H9 (cell line): ENCODE measurements at regions not wholly inside any gene's neighbourhood (a gene's known extent, or its start where the extent isn't known, plus 50 kb on each side); places are given as distances from the start of the nearest gene placed in this dataset.
"Not testable (repeated sequence)": the region's sequence is repeated elsewhere in the genome, so short reads cannot be mapped to it uniquely, and the experiment has no call there.

Experiments used
- DNase-seq: peaks from one replicate; pipeline ENCODE4 v3.0.0-alpha.2; 2017
- H2AFZ ChIP-seq: one replicate; pipeline ENCODE4 v1.6.1; 2013; ENCODE audit warnings: mild to moderate bottlenecking, low read length, control low read depth, moderate library complexity
- H2AK5ac ChIP-seq: 2 replicates; pipeline ENCODE4 v1.6.1; 2013; ENCODE audit warnings: low read length, control low read depth, mixed read lengths; ENCODE audit not compliant: insufficient read length
- H2BK120ac ChIP-seq: one replicate; pipeline ENCODE4 v1.6.1; 2013; ENCODE audit warnings: low read depth, mild to moderate bottlenecking, low read length, control low read depth, inconsistent platforms; ENCODE audit not compliant: poor library complexity, severe bottlenecking
- H2BK12ac ChIP-seq: 2 replicates; pipeline ENCODE4 v1.6.1; 2013; ENCODE audit warnings: low read length, control low read depth, mixed read lengths, low read depth; ENCODE audit not compliant: insufficient read length
- H2BK15ac ChIP-seq: 2 replicates; pipeline ENCODE4 v1.6.1; 2013; ENCODE audit warnings: low read depth, low read length, control low read depth
- H2BK20ac ChIP-seq: one replicate; pipeline ENCODE4 v1.6.1; 2013; ENCODE audit warnings: low read depth, mild to moderate bottlenecking, low read length, control low read depth, inconsistent platforms; ENCODE audit not compliant: poor library complexity, severe bottlenecking
- H2BK5ac ChIP-seq: 2 replicates; pipeline ENCODE4 v1.6.1; 2013; ENCODE audit warnings: low read length, control low read depth, mixed read lengths; ENCODE audit not compliant: insufficient read length
- H3K14ac ChIP-seq: 2 replicates; pipeline ENCODE4 v1.6.1; 2013; ENCODE audit warnings: low read length, control low read depth; ENCODE audit not compliant: insufficient read depth
- H3K18ac ChIP-seq: 2 replicates; pipeline ENCODE4 v1.6.1; 2013; ENCODE audit warnings: low read depth, mild to moderate bottlenecking, mixed read lengths, low read length, control low read depth; ENCODE audit not compliant: insufficient read length
- H3K23ac ChIP-seq: 2 replicates; pipeline ENCODE4 v1.6.1; 2013; ENCODE audit warnings: low read length, control low read depth, mixed read lengths, low read depth; ENCODE audit not compliant: insufficient read length
- H3K23me2 ChIP-seq: 2 replicates; pipeline ENCODE4 v1.6.1; 2013; ENCODE audit warnings: low read depth, mild to moderate bottlenecking, mixed read lengths, low read length, control low read depth; ENCODE audit not compliant: insufficient read length, poor library complexity, severe bottlenecking
- H3K27ac ChIP-seq: 2 replicates; pipeline ENCODE4 v1.5.1; 2013; ENCODE audit warnings: low read length, control low read depth, mixed read lengths, low read depth; ENCODE audit not compliant: insufficient read length
- H3K27me3 ChIP-seq: 2 replicates; pipeline ENCODE4 v1.6.1; 2013; ENCODE audit warnings: low read length, control low read depth, inconsistent platforms; ENCODE audit not compliant: insufficient read depth
- H3K4ac ChIP-seq: 2 replicates; pipeline ENCODE4 v1.6.1; 2013; ENCODE audit warnings: low read depth, mild to moderate bottlenecking, control low read depth, inconsistent platforms, low read length, moderate library complexity
- H3K4me1 ChIP-seq: 2 replicates; pipeline ENCODE4 v1.6.1; 2013; ENCODE audit warnings: low read length, control low read depth, inconsistent platforms; ENCODE audit not compliant: insufficient read depth
- H3K4me2 ChIP-seq: 2 replicates; pipeline ENCODE4 v1.6.1; 2013; ENCODE audit warnings: low read length, control low read depth, mixed read lengths; ENCODE audit not compliant: insufficient read length, insufficient read depth
- H3K56ac ChIP-seq: 2 replicates; pipeline ENCODE4 v1.6.1; 2013; ENCODE audit warnings: low read depth, mild to moderate bottlenecking, mixed read lengths, low read length, control low read depth; ENCODE audit not compliant: insufficient read length
- H3K79me1 ChIP-seq: 2 replicates; pipeline ENCODE4 v1.6.1; 2013; ENCODE audit warnings: low read depth, mild to moderate bottlenecking, moderate library complexity, low read length, control low read depth, inconsistent platforms; ENCODE audit not compliant: insufficient read depth, poor library complexity, severe bottlenecking
- H3K79me2 ChIP-seq: 2 replicates; pipeline ENCODE4 v1.6.1; 2013; ENCODE audit warnings: low read length, control low read depth, inconsistent platforms; ENCODE audit not compliant: insufficient read depth
- H3K9ac ChIP-seq: 2 replicates; pipeline ENCODE4 v1.6.1; 2013; ENCODE audit warnings: low read length, control low read depth, mixed read lengths; ENCODE audit not compliant: insufficient read length; ENCODE audit errors: extremely low read depth
- H3K9me3 ChIP-seq: one replicate; pipeline ENCODE4 v1.6.1; 2013; ENCODE audit warnings: low read depth, low read length, inconsistent platforms; ENCODE audit not compliant: control insufficient read depth
- H3T11ph ChIP-seq: one replicate; pipeline ENCODE4 v1.6.1; 2013; ENCODE audit warnings: mild to moderate bottlenecking, low read length, control low read depth, inconsistent platforms
- H4K20me1 ChIP-seq: one replicate; pipeline ENCODE4 v1.6.1; 2013; ENCODE audit not compliant: control insufficient read depth, insufficient read length, insufficient read depth
- H4K5ac ChIP-seq: 2 replicates; pipeline ENCODE4 v1.6.1; 2013; ENCODE audit warnings: low read depth, mild to moderate bottlenecking, mixed read lengths, low read length, control low read depth; ENCODE audit not compliant: insufficient read length
- H4K8ac ChIP-seq: replicated peaks from 2 replicates; pipeline ENCODE4 v1.6.1; 2013; ENCODE audit warnings: low read length, control low read depth, mixed read lengths, low read depth; ENCODE audit not compliant: insufficient read length
- H4K91ac ChIP-seq: 2 replicates; pipeline ENCODE4 v1.6.1; 2013; ENCODE audit warnings: low read depth, mild to moderate bottlenecking, moderate library complexity, mixed read lengths, low read length, control low read depth; ENCODE audit not compliant: insufficient read length
- H3K27ac Mint-ChIP-seq, 3 experiments: 2 replicates in 2 of 3; 3 replicates in 1 of 3; pipeline ENCODE4 v1.8.0; 2020 to 2021; ENCODE audit warnings: mixed read lengths in 3 of 3, mild to moderate bottlenecking in 1 of 3, moderate library complexity in 1 of 3
- H3K27me3 Mint-ChIP-seq: 2 replicates; pipeline ENCODE4 v1.8.0; 2021; ENCODE audit warnings: low read depth, mild to moderate bottlenecking, moderate library complexity, mixed read lengths
- H3K36me3 Mint-ChIP-seq, 3 experiments: 2 replicates in 2 of 3; 3 replicates in 1 of 3; pipeline ENCODE4 v1.8.0; 2020 to 2021; ENCODE audit warnings: low read depth in 3 of 3, mixed read lengths in 3 of 3; ENCODE audit not compliant: insufficient read depth in 1 of 3
- H3K4me1 Mint-ChIP-seq, 2 experiments: 2 replicates each; pipeline ENCODE4 v1.8.0; 2020; ENCODE audit warnings: mixed read lengths in 2 of 2
- H3K4me3 Mint-ChIP-seq, 2 experiments: 2 replicates in 1 of 2; 3 replicates in 1 of 2; pipeline ENCODE4 v1.8.0; 2020 to 2021; ENCODE audit warnings: mild to moderate bottlenecking in 2 of 2, mixed read lengths in 2 of 2, moderate library complexity in 1 of 2
- H3K9me3 Mint-ChIP-seq, 2 experiments: 2 replicates in 1 of 2; 3 replicates in 1 of 2; pipeline ENCODE4 v1.8.0; 2020; ENCODE audit warnings: mild to moderate bottlenecking in 2 of 2, mixed read lengths in 2 of 2, moderate library complexity in 1 of 2
- WGBS: extraction: QIAGEN DNeasy Blood & Tissue Kit; methylation state at CpG from one replicate; pipeline ENCODE4 v1.1.7; 2013; ENCODE audit warnings: missing lambda C conversion rate, low lambda C conversion rate, mixed read lengths; ENCODE audit not compliant: insufficient read length; ENCODE audit errors: extremely low coverage; 5-methylcytosine and 5-hydroxymethylcytosine counted together
- TF ChIP-seq, protein P1 (sequence below): fragments of 200-600 bp; sonication (generic); conservative IDR thresholded peaks from 3 replicates; pipeline ENCODE4 v1.8.0; 2021; ENCODE audit warnings: antibody characterized with exemption, mild to moderate bottlenecking

DNA sequence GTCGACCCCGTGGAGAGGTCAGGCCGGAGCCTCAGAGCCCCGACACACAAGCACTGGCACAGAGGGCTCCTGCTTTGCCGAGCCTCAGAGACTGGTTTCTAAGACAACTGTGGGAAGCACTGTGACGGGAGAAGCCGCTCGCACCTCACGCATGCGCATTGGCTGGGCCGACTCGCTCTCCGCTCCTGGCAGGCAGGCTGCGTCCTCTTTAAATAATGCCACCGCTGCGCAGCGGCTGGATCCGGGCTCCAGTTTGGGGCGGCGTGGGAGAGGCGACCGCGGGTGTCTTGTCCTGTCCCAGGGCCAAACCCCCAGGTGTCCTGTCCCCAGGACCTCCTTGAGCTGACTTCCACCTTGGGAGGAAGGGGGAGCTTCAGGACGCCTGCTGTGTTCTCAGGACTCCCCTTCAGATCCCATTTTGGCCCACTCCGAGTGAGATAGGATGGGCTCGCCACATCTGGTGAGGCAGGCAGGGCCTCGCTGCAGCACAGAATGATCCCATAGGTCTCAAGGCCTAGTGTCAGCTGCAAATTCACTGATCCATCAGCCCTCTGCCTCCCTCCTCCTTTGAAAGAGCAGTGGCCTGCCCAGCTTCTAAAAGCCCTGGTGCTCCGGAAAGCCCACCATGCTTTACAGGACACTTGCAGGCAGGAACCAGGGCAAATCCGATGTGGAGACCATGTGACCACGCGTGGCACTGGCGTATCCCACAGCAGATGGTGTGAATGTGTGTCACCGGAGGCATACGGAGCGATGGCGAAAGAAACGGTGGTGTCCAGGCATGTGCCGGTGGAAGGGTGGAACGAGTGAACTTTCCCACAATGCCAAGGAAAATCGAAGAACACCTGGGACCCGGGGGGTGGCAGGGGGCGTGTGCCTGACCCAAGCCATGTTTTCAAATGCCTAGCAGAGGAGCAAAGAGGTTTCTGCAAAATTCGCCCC, 169.3 kb upstream of the ZNF337 start:
- no peaks in the 10 kb centered on the region for H3K79me2 ChIP-seq
- H3K18ac ChIP-seq, result no peak overlapping the region
- no peaks in the 10 kb centered on the region for H4K20me1 ChIP-seq
- H3K9ac ChIP-seq, result no peak overlapping the region
- H2BK120ac ChIP-seq, result no peak overlapping the region
- H2BK5ac ChIP-seq, result no peak overlapping the region
- no peak overlapping the region for H2BK20ac ChIP-seq
- no peak overlapping the region for H3K56ac ChIP-seq
- H2BK12ac ChIP-seq, result no peak overlapping the region
- Mint-ChIP-seq H3K9me3 (peaks cover 2 to 12% of the 10 kb centered on the region in 2 experiments), H3K27me3 (peaks cover 98% of the 10 kb centered on the region), H3K27ac (no peak overlapping the region; a peak in 1 of 7 replicates), H3K36me3 (peaks cover 0 to 2% (median 1%) of the 10 kb centered on the region in 3 experiments; a peak in 2 of 7 replicates), H3K4me3 (peak overlapping the region; percentile 37 to 69), H3K4me1 (peaks cover 17 to 22% of the 10 kb centered on the region in 2 experiments)
- no peaks in the 10 kb centered on the region for H3K4me1 ChIP-seq
- H3K79me1 ChIP-seq, result no peaks in the 10 kb centered on the region
- H2BK15ac ChIP-seq, result no peak overlapping the region
- peak overlapping the region; percentile 47 for H3K4me2 ChIP-seq
- H3K27ac ChIP-seq, result no peak overlapping the region
- no peak overlapping the region for H2AFZ ChIP-seq
- no CpG with 5 or more reads among the region's 43 CpGs for WGBS
- no peak overlapping the region for H4K91ac ChIP-seq
- no peak overlapping the region for H4K5ac ChIP-seq
- peaks cover 26% of the 10 kb centered on the region for H3K27me3 ChIP-seq
- H3T11ph ChIP-seq, result no peak overlapping the region
- no peak overlapping the region for H3K4ac ChIP-seq
- DNase-seq, result peak; percentile 89
- H2AK5ac ChIP-seq, result no peak overlapping the region
- H3K23me2 ChIP-seq, result peaks cover 10% of the 10 kb centered on the region
- no peaks in the 10 kb centered on the region for H3K9me3 ChIP-seq
- no peak overlapping the region for H3K23ac ChIP-seq
- TF ChIP-seq, protein P1, sequence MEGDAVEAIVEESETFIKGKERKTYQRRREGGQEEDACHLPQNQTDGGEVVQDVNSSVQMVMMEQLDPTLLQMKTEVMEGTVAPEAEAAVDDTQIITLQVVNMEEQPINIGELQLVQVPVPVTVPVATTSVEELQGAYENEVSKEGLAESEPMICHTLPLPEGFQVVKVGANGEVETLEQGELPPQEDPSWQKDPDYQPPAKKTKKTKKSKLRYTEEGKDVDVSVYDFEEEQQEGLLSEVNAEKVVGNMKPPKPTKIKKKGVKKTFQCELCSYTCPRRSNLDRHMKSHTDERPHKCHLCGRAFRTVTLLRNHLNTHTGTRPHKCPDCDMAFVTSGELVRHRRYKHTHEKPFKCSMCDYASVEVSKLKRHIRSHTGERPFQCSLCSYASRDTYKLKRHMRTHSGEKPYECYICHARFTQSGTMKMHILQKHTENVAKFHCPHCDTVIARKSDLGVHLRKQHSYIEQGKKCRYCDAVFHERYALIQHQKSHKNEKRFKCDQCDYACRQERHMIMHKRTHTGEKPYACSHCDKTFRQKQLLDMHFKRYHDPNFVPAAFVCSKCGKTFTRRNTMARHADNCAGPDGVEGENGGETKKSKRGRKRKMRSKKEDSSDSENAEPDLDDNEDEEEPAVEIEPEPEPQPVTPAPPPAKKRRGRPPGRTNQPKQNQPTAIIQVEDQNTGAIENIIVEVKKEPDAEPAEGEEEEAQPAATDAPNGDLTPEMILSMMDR, result no peak
- H3K14ac ChIP-seq, result no peak overlapping the region
- no peak overlapping the region for H4K8ac ChIP-seq

DNA sequence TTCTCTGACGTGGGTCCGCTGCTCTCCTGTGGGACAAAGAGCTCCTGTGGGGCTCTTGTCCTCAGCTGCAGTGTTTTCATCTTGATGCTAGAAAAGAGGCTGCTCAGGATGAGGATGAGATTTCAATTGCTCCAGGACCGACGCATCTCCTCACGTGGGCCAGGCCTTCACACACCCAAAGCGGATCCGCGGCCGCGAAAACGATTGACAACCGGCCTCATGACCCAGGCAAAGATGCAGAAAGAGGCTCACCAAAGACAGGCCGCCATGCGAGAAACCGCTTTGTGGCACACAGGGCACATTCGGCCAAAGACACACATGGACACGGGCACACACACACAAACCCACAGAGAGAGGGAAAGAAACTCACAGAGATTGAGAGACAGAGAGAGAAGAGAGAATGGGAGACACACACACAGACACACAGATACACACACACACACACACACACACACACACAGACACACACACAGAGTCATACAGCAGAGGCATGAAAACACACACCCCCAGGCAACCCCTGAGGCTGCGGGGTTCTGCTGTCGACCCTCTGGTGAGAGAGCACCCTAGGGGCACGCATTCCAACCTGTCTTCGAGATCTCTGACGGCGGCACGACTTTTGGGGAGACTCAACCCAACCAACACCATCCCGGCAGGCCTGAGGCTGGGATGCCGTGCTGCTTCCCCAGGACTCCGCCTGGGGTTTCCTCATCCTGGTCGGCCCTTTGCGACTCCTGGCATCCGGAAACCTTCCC, 168.5 kb upstream of the ZNF337 start:
- Mint-ChIP-seq H3K27me3 (peaks cover 100% of the 10 kb centered on the region), H3K4me1 (peaks cover 18 to 25% of the 10 kb centered on the region in 2 experiments), H3K9me3 (peaks cover 2 to 15% of the 10 kb centered on the region in 2 experiments), H3K4me3 (peak overlapping the region; percentile 37 to 69; a peak in 4 of 5 replicates)
- H3K27ac Mint-ChIP-seq, H3K4ac ChIP-seq, H2BK5ac ChIP-seq, H4K91ac ChIP-seq, DNase-seq, H4K8ac ChIP-seq, H3K9me3 ChIP-seq, H4K5ac ChIP-seq, H2BK120ac ChIP-seq, H3K23me2 ChIP-seq, H2BK20ac ChIP-seq, H4K20me1 ChIP-seq, H3K79me2 ChIP-seq, H3K9ac ChIP-seq, H3K18ac ChIP-seq, H3K14ac ChIP-seq, H3K4me1 ChIP-seq, H3K36me3 Mint-ChIP-seq, H2BK12ac ChIP-seq, H2AK5ac ChIP-seq, H3K56ac ChIP-seq, H2BK15ac ChIP-seq, H3T11ph ChIP-seq, H3K27ac ChIP-seq, H2AFZ ChIP-seq, H3K79me1 ChIP-seq, H3K23ac ChIP-seq: not testable (repeated sequence)
- Histone ChIP-seq H3K27me3 (peaks cover 35% of the 10 kb centered on the region), H3K4me2 (peak overlapping the region; percentile 47)
- WGBS, result no CpG with 5 or more reads among the region's 30 CpGs
